Body of pancreas (tissue), 4 donors: ENCODE measurements at regions not wholly inside any gene's neighbourhood (a gene's known extent, or its start where the extent isn't known, plus 50 kb on each side); places are given as distances from the start of the nearest gene placed in this dataset.

Source experiments
- CTCF ChIP-seq, 7 experiments: fragments of 450-650 bp in 4 of 7; fragments of 200-600 bp in 3 of 7; sonication (generic) in 3 of 7; IDR thresholded peaks; one replicate each; pipeline ENCODE4 v1.5.1; 2016 to 2019; ENCODE audit warnings: antibody characterized with exemption in 7 of 7
- POLR2A ChIP-seq, 3 donors: fragments of 450-650 bp; IDR thresholded peaks; one replicate each; pipeline ENCODE4 v1.6.1; 2016; ENCODE audit warnings: antibody characterized with exemption in 3 of 3, mild to moderate bottlenecking in 2 of 3

GRCh38 chr5:74167930-74168315 is 472.6 kb downstream of the ENC1 start:
- TF ChIP-seq POLR2A (IDR thresholded peaks at IDR 0.05) (no peak), CTCF (IDR thresholded peaks at IDR 0.05) (no peak)
